IPS DF 6.9 (cell line): ENCODE measurements at regions not wholly inside any gene's neighbourhood (a gene's known extent, or its start where the extent isn't known, plus 50 kb on each side); places are given as distances from the start of the nearest gene placed in this dataset.
"Not testable (repeated sequence)": the region's sequence is repeated elsewhere in the genome, so short reads cannot be mapped to it uniquely, and the experiment has no call there.

Experiments used
- DNase-seq: peaks from one replicate; pipeline ENCODE4 v3.0.0-alpha.2; 2013; ENCODE audit warnings: low read depth, low spot score
- H3K27ac ChIP-seq: one replicate; pipeline ENCODE4 v1.5.1; 2013; ENCODE audit warnings: low read length, control low read depth
- H3K27me3 ChIP-seq: 2 replicates; pipeline ENCODE4 v1.6.1; 2013; ENCODE audit warnings: mild to moderate bottlenecking, low read length; ENCODE audit not compliant: control insufficient read depth, insufficient read depth
- H3K36me3 ChIP-seq: 2 replicates; pipeline ENCODE4 v1.6.1; 2013; ENCODE audit warnings: low read length; ENCODE audit not compliant: control insufficient read depth, insufficient read depth
- H3K4me1 ChIP-seq: 2 replicates; pipeline ENCODE4 v1.6.1; 2013; ENCODE audit warnings: low read length; ENCODE audit not compliant: control insufficient read depth, insufficient read depth
- H3K4me3 ChIP-seq: 2 replicates; pipeline ENCODE4 v1.5.1; 2013; ENCODE audit warnings: mild to moderate bottlenecking, low read length
- H3K9me3 ChIP-seq: 2 replicates; pipeline ENCODE4 v1.6.1; 2013; ENCODE audit warnings: low read length, inconsistent platforms; ENCODE audit not compliant: control insufficient read depth, insufficient read depth
- WGBS: extraction: QIAGEN DNeasy Blood & Tissue Kit; methylation state at CpG from one replicate; pipeline ENCODE4 v1.1.7; 2013; ENCODE audit warnings: mixed read lengths, missing lambda C conversion rate; ENCODE audit not compliant: insufficient read length, insufficient coverage; 5-methylcytosine and 5-hydroxymethylcytosine counted together

DNA sequence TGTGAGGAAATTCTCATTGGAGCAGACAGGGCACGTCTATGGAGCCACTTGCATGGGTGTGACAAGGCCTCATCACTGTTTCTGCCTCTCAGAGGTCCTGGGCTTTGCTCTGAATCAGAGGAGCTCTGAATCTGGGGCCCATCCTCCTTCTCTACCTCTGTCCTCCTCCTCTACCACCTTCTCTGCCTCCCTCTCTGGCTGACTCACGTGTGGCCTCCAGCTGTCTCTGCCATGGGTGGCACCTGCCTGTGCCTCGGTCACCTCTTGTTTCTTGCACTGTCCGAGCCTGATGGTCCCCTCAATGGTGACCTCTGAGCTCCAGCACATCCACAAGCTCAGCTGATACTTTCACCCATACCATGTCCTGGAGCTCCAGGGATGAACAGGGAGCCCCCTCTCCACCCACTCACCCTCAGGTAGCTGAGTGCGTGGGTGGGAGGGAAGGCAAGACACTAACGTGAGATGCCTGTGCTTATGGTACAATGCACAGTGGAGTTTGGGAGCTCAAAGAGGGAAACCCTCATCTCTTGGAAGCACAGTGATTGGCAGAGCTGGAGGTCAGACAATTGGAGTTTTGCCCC is 116.4 kb upstream of the CRHR1 start:
- Histone ChIP-seq H3K9me3 (no peaks in the 10 kb centered on the region), H3K4me1 (no peaks in the 10 kb centered on the region), H3K4me3 (no peak overlapping the region), H3K27ac (no peak overlapping the region), H3K27me3 (no peaks in the 10 kb centered on the region), H3K36me3 (no peaks in the 10 kb centered on the region)
- WGBS: no CpG with 5 or more reads among the region's 6 CpGs
- DNase-seq: no peak

DNA sequence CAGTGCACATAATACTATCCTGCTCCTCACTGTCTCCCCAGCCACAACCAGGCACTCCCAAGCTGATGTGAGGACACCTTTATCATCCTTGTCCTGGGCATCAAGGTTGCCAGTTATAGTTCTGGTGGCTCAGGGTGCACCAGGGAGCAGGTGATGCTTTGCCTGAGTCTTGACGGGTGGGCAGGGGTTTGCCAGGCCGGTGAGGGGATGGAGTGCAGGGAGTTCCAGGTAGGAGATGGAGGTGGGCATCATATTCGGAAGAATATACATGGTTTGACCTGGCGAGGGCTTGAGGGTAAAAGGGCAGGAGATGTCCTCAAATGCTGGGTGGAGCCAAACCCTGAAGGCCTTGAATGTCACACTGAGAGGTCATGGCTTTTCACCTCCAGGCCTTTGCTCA is 115.8 kb upstream of the CRHR1 start:
- H3K27ac ChIP-seq: no peak overlapping the region
- WGBS: no CpG with 5 or more reads among the region's 4 CpGs
- DNase-seq: no peak
- no peaks in the 10 kb centered on the region for H3K27me3 ChIP-seq
- H3K36me3 ChIP-seq: no peaks in the 10 kb centered on the region
- H3K4me1 ChIP-seq: no peaks in the 10 kb centered on the region
- H3K4me3 ChIP-seq: no peak overlapping the region
- H3K9me3 ChIP-seq: no peaks in the 10 kb centered on the region

DNA sequence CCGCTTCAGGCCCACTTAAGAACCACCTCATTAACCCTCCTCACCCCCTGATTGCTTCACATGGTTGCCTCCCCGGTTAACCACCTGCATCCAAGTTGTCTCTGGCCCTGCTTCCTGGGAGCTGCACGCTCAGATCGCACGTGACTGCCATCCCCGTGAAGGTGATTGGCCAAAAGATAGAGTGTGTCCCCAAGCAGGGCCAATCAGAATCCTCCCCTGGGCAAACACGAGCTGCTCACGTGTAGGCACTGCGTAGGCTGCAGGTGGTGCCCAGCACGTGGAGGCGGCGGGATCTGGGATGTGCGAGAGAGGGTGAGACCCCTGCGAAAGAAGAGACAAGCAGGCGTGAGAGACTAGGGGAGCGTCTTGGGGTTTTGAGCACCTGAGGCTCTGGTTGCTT is 111.8 kb upstream of the CRHR1 start:
- Histone ChIP-seq H3K27ac (no peak overlapping the region), H3K4me1 (no peaks in the 10 kb centered on the region), H3K36me3 (no peaks in the 10 kb centered on the region), H3K27me3 (no peaks in the 10 kb centered on the region), H3K9me3 (no peaks in the 10 kb centered on the region), H3K4me3 (no peak overlapping the region)
- no CpG with 5 or more reads among the region's 16 CpGs for WGBS
- no peak for DNase-seq

DNA sequence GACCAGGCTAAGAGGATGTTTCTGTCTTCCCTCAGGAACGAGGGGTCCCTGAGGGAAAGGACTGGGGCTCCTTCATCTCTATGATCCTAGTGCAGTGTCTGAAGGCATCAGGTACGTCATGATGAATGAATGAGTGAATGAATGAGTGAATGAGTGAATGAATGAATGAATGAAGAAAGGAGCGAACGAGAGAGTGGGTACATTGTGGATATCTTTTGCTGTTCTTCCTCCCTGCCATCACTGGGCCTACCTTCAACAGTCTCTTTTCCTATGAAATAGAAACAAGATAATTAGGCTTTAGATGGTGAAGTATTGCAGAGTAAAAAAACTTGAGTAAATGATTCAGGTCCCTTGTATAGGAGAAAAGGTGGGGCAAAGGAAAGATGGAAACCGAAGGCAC is 111.3 kb upstream of the CRHR1 start:
- no peaks in the 10 kb centered on the region for H3K36me3 ChIP-seq
- WGBS: 100% methylated on average over 3 of the region's 5 CpGs
- H3K4me1 ChIP-seq: no peaks in the 10 kb centered on the region
- H3K4me3 ChIP-seq: no peak overlapping the region
- H3K9me3 ChIP-seq: no peaks in the 10 kb centered on the region
- no peaks in the 10 kb centered on the region for H3K27me3 ChIP-seq
- no peak overlapping the region for H3K27ac ChIP-seq
- no peak for DNase-seq

DNA sequence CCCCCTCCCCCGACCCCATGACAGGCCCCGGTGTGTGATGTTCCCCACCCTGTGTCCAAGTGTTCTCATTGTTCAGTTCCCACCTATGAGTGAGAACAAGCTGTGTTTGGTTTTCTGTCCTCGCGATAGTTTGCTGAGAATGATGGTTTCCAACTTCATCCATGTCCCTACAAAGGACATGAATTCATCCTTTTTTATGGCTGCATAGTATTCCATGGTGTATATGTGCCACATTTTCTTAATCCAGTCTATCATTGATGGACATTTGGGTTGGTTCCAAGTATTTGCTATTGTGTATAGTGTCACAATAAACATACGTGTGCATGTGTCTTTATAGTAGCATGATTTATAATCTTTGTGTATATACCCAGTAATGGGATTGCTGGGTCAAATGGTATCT is 110.4 kb upstream of the CRHR1 start:
- not testable (repeated sequence) for H3K4me3 ChIP-seq, DNase-seq, H3K4me1 ChIP-seq, H3K27me3 ChIP-seq, H3K27ac ChIP-seq, H3K36me3 ChIP-seq, H3K9me3 ChIP-seq
- WGBS: no CpG with 5 or more reads among the region's 5 CpGs

DNA sequence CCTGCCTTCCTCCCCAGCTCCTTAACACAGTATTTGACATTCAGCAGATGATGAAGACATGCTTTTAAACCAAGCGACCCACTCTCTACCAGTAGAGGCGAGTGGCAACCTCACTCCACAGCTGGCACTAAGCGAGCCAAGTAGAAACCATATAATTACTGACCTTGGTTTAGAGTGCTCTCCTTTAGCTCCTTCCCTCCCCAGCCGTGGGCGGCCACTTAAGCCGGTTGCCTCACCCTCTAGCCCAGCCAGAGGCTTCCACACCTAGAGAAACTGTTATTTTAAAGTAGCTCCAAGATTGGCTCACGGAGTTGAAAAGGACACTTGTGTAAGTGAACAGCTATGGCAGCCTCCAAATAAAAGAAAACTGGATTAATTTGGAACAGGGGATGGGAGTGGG is 109.1 kb upstream of the CRHR1 start:
- Histone ChIP-seq H3K27ac (no peak overlapping the region), H3K4me1 (no peaks in the 10 kb centered on the region), H3K27me3 (no peaks in the 10 kb centered on the region), H3K4me3 (no peak overlapping the region), H3K9me3 (no peaks in the 10 kb centered on the region), H3K36me3 (no peaks in the 10 kb centered on the region)
- DNase-seq: no peak
- no CpG with 5 or more reads among the region's 7 CpGs for WGBS

DNA sequence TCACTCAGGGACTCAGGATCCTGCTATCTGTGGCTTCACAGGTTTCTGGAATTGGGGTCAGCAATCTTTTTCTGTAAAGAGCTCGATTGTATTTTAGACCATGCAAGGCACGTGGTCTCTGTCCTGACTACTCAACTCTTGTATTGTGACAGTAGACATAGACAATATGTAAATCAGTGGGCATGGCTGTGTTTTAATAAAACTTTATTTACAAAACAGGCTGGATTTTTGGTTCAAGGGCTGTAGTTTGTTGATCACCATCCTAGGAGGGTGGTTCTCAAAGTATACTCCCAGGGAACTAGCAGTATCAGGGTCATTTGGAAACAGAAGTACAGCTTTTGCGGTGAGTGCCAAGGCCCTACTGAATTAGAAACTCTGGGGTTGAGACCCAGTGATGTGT is 108.2 kb upstream of the CRHR1 start:
- H3K4me3 ChIP-seq: no peak overlapping the region
- H3K9me3 ChIP-seq: no peaks in the 10 kb centered on the region
- H3K4me1 ChIP-seq: no peaks in the 10 kb centered on the region
- DNase-seq: no peak
- no CpG with 5 or more reads among the region's 3 CpGs for WGBS
- no peak overlapping the region for H3K27ac ChIP-seq
- H3K36me3 ChIP-seq: no peaks in the 10 kb centered on the region
- H3K27me3 ChIP-seq: no peaks in the 10 kb centered on the region

DNA sequence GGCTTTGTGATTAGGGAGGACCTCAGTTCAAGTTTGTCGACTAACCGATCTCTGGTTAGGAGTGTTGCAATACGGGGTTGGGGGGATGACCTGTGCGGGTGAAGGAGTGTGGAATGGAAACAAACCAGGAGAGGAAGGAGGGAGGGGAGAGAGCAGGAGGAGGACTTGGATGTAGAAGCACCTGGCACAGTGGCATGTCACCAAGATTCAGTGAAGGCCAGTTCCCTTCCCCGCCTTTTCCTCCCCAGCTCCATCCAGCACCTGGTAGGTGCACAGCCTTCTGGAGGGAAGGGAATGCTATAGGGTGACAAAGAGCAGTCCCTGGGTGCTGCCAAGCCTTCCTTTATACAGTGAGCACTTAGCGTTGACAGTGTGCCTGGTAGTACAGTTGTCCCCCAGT is 107.4 kb upstream of the CRHR1 start:
- Histone ChIP-seq H3K4me1 (no peaks in the 10 kb centered on the region), H3K36me3 (no peaks in the 10 kb centered on the region), H3K9me3 (no peaks in the 10 kb centered on the region), H3K27me3 (no peaks in the 10 kb centered on the region), H3K27ac (no peak overlapping the region), H3K4me3 (no peak overlapping the region)
- no peak for DNase-seq
- WGBS: no CpG with 5 or more reads among the region's 6 CpGs

DNA sequence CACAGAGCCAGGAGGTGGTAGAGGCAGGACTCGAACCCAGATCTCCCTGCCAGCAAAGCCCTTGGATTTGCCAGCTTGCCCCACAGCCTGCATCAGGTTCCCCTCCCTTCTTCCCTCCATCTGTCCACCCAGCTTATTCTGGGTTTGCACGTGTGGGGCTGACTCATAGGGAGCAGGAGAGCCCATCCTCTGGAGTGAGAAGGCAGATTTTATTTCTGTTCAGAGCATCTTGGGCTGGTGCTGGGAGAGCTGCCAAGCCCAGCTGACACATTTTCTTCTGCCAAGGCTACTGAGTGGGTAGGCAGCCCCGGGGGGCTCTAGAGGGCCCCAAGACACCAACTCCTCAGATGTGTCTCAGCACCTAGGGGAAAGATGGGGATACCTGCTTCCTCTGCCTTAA is 106.3 kb upstream of the CRHR1 start:
- no peak overlapping the region for H3K27ac ChIP-seq
- no peaks in the 10 kb centered on the region for H3K9me3 ChIP-seq
- no peaks in the 10 kb centered on the region for H3K36me3 ChIP-seq
- no peaks in the 10 kb centered on the region for H3K27me3 ChIP-seq
- WGBS: no CpG with 5 or more reads among the region's 3 CpGs
- no peaks in the 10 kb centered on the region for H3K4me1 ChIP-seq
- DNase-seq: no peak
- H3K4me3 ChIP-seq: no peak overlapping the region

DNA sequence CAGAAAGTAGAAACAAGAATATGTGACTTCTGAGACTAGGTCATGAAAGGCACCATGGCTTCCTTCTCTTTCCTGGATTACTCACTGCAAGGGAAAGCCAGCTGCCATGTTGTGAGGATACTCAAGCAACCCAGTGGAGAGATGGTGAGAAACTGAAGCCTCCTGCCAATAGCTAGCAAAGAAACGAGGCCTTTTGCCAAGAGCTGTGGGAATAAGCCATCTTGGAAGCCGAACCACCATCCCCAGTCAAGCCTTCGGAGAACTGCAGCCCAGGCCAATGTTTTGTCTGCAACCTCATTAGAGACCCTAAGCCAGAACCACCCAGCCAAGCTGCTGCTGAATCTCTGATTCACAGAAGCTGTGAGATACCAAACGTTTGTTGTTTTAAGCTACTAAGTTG is 104.7 kb upstream of the CRHR1 start:
- DNase-seq: no peak
- Histone ChIP-seq H3K27me3 (no peaks in the 10 kb centered on the region), H3K27ac (no peak overlapping the region), H3K4me3 (no peak overlapping the region), H3K36me3 (no peaks in the 10 kb centered on the region), H3K9me3 (no peaks in the 10 kb centered on the region), H3K4me1 (no peaks in the 10 kb centered on the region)
- no CpG with 5 or more reads among the region's 4 CpGs for WGBS

DNA sequence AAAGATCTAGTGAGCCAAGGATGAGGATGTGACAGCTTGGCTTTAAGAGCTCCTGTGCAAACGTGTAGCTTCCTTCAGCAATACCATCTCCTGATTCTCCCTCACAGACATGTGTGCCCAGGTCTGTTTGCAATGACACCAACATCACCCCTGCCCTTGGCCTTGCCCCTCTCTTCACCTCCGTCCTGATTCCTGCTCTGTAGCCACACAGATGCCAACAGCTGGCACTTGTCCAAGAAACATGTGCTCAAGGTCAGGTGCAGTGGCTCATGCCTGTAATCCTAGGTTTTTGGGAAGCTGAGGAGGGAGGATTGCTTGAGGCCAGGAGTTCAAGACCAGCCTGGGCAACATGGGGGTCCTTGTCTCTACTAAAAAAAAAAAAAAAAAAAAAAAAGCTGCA is 103.8 kb upstream of the CRHR1 start:
- no peaks in the 10 kb centered on the region for H3K36me3 ChIP-seq
- DNase-seq: no peak
- WGBS: no CpG with 5 or more reads among the region's 2 CpGs
- H3K27me3 ChIP-seq: no peaks in the 10 kb centered on the region
- no peaks in the 10 kb centered on the region for H3K4me1 ChIP-seq
- no peaks in the 10 kb centered on the region for H3K9me3 ChIP-seq
- no peak overlapping the region for H3K27ac ChIP-seq
- no peak overlapping the region for H3K4me3 ChIP-seq
